ENCODE measurements at regions not wholly inside any gene's neighbourhood (a gene's known extent, or its start where the extent isn't known, plus 50 kb on each side); places are given as distances from the start of the nearest gene placed in this dataset.
"Not testable (repeated sequence)": the region's sequence is repeated elsewhere in the genome, so short reads cannot be mapped to it uniquely, and the experiment has no call there.

DNA sequence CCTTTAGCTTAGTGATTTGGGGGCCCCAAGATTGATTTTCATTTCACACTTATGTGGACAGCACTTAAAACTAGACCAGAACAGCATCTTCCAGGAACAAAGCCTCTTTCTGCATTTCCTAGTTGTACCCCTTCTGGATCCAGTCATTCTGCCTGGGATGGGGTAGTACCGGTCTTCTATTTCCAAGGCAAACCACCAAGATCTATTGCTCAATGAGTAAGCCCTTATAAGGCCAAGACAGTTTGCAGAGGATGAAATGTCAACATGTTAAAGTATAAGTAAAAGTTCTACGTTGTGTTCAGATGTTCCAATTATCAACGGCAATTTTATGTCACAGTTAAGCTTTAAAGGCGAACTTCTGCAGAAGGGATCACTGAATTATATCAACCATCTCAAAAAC, 106.9 kb upstream of the ZNF746 start:
- ATAC-seq (ENCODE audit: low read depth) = no peak
- no peaks in the 10 kb centered on the region for H3K27me3 Mint-ChIP-seq
- H3K9me3 Mint-ChIP-seq = no peaks in the 10 kb centered on the region
- no peak for DNase-seq
- H3K36me3 Mint-ChIP-seq (ENCODE audit: low read depth) = peaks cover 69% of the 10 kb centered on the region
- intact Hi-C loops (cut with micrococcal nuclease) = no loop called here
- TF ChIP-seq, protein P1, sequence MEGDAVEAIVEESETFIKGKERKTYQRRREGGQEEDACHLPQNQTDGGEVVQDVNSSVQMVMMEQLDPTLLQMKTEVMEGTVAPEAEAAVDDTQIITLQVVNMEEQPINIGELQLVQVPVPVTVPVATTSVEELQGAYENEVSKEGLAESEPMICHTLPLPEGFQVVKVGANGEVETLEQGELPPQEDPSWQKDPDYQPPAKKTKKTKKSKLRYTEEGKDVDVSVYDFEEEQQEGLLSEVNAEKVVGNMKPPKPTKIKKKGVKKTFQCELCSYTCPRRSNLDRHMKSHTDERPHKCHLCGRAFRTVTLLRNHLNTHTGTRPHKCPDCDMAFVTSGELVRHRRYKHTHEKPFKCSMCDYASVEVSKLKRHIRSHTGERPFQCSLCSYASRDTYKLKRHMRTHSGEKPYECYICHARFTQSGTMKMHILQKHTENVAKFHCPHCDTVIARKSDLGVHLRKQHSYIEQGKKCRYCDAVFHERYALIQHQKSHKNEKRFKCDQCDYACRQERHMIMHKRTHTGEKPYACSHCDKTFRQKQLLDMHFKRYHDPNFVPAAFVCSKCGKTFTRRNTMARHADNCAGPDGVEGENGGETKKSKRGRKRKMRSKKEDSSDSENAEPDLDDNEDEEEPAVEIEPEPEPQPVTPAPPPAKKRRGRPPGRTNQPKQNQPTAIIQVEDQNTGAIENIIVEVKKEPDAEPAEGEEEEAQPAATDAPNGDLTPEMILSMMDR (IDR thresholded peaks at IDR 0.05) = no peak
- ChIA-PET CTCF (interaction anchor here (1.0 kb wide), 1 partner anchor 20 kb away, joined by 3 read pairs; no protein-coding TSS in a partner anchor), POLR2A (interaction anchor here (0.5 kb wide), 1 partner anchor 168 kb away, joined by 8 read pairs; no protein-coding TSS in a partner anchor)
- H3K4me3 Mint-ChIP-seq = no peak overlapping the region
- H3K27ac Mint-ChIP-seq = no peak overlapping the region
- peaks cover 20% of the 10 kb centered on the region for H3K4me1 Mint-ChIP-seq

DNA sequence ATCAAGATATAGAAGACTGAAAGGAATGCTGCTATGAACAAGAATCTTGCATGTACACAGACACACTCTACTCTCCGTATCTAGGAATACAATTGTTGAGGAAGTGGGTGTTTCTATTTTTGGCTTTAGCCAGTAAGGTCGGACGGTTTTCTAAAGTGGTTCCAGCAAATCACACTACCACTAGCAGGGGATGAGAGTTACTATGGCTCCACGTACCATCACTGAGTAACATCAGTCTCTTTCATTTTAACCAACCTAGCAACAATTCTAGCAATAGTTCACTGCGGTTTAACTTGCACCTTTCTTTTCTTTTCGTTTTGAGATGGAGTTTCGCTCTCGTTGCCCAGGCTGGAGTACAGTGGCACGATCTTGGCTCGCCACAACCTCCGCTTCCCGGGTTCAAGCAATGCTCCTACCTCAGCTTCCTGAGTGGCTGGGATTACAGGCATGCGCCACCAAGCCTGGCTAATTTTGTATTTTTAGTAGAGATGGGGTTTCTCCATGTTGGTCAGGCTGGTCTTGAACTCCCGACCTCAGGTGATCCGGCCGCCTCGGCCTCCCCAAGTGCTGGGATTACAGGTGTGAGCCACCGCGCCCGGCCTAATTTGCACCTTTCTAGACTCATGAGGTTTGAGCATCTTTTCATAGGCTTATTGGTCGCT, 103.2 kb upstream of the ZNF746 start:
- peaks cover 30% of the 10 kb centered on the region for H3K4me1 Mint-ChIP-seq
- POLR2A ChIA-PET, DNase-seq, H3K9me3 Mint-ChIP-seq, CTCF ChIA-PET, H3K27me3 Mint-ChIP-seq: not testable (repeated sequence)
- H3K27ac Mint-ChIP-seq = peak overlapping the region; percentile 79
- peak overlapping the region; percentile 70 for H3K4me3 Mint-ChIP-seq
- intact Hi-C loops (cut with micrococcal nuclease) = loop anchor here (1.0 kb wide), 1 partner anchor 24 kb away; no protein-coding TSS in a partner anchor
- peak; percentile 67 for ATAC-seq (ENCODE audit: low read depth)
- peaks cover 60% of the 10 kb centered on the region for H3K36me3 Mint-ChIP-seq (ENCODE audit: low read depth)

DNA sequence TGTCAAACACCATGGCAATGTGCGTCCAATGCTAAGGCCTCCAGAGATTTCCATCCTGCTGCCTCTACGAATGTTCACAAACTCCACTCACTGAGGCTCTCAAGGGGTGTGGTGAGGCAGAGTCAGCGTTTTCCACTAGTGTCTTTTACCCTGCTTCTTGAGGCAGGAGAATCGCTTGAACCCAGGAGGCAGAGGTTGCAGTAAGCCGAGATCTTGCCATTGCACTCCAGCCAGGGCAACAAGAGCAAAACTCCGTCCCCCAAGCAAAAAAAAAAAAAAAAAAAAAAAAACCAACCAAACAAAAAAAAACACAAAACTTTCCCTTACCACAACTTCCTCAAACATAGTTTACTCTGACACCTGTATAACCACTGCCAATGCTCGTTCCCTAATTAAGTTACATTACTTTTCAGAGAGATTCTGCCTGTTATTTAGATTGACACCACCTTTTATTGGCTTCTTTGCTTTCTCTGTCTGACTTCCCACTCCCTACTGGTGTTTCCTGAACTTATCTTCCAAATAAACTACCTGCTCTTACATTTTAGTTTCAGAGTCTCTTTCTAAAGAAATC, 102.1 kb upstream of the ZNF746 start:
- TF ChIP-seq, protein P1 (IDR thresholded peaks at IDR 0.05) = no peak
- ChIA-PET CTCF (no interaction called here), POLR2A (no interaction called here)
- intact Hi-C loops (cut with micrococcal nuclease) = loop anchor here (1.0 to 5.0 kb wide), 2 partner anchors 25 to 102 kb away; partner anchors contain the start of gene ZNF746
- Mint-ChIP-seq H3K27ac (peak overlapping the region; percentile 79), H3K36me3 (ENCODE audit: low read depth) (peaks cover 60% of the 10 kb centered on the region), H3K4me3 (peak overlapping the region; percentile 70), H3K4me1 (peaks cover 30% of the 10 kb centered on the region), H3K9me3 (no peaks in the 10 kb centered on the region), H3K27me3 (no peaks in the 10 kb centered on the region)
- DNase-seq = no peak
- peak; percentile 73 for ATAC-seq (ENCODE audit: low read depth)

DNA sequence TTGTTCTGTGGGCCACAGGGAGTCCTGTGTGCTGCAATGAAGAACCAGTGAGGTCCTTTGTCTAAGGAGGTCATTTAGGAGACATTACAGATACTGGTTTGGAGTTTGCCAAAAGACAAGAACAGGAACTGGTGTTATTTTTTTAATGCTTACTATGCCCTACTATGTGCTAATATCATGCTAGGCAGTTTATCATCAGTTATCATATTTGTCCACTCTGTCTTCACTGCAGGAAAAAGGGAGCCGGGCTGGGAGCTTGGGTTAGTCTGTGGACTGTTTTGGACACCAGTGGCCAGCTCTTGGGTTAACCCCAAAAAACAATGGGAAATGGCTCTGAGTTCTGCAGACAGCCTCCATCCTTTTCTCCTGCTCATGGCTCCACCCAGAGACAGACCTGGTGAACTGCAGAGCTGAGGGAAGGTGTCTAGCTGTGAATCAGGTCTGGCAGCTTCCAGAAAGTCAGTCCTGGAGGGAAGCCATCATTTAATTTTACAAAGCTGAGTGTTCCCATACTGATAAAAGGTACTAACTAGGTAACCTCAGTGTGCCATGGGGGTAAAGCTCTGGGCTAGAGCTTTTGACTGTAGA, 101.2 kb upstream of the ZNF746 start:
- ATAC-seq (ENCODE audit: low read depth) (no peak), DNase-seq (no peak)
- ChIA-PET CTCF (no interaction called here), POLR2A (no interaction called here)
- Mint-ChIP-seq H3K36me3 (ENCODE audit: low read depth) (peaks cover 57% of the 10 kb centered on the region), H3K27me3 (no peaks in the 10 kb centered on the region), H3K4me1 (peaks cover 30% of the 10 kb centered on the region), H3K4me3 (no peak overlapping the region), H3K27ac (peak overlapping the region; percentile 79), H3K9me3 (no peaks in the 10 kb centered on the region)
- TF ChIP-seq, protein P1 (IDR thresholded peaks at IDR 0.05) = no peak
- intact Hi-C loops (cut with micrococcal nuclease) = loop anchor here (5.0 kb wide), 1 partner anchor 102 kb away; the partner anchor contains the start of gene ZNF746

DNA sequence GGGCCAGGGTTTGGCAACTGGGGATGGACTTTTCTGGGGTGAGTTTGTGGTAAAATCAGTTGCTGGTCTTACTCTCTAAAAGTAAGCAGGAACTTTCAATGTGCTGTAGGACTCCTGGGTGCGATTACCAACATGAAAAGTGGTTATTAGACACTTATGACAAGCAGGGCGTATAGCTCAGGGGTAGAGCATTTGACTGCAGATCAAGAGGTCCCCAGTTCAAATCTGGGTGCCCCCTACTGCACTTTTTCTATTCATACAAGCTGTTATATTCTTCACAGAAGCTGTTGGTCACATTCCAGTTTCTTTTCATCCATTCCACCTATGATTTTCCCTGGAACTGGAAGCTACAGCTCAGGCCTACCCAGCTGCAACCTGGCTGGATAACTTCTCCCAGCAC, 100.2 kb upstream of the ZNF746 start:
- DNase-seq, CTCF ChIA-PET: not testable (repeated sequence)
- H3K27ac Mint-ChIP-seq = peak overlapping the region; percentile 10

DNA sequence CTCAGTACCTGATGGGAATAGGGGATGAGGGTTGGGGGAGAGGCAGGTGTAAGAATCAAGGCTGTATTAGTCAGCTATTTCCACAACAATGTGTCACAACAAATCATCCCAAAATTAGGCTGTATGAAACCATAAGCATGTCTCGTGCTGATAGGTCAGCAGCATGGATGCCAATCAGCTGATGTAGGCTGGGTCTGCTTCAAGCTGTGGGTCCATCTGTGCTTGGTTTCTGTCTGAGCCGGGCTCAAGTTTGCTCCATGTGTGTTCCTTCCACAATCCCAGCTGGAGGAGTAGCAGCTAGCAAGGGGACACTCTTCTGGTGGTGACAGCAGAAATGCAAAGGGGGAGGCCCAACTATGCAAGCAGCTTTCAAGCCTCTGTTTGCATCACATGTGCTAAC, 97.9 kb upstream of the ZNF746 start:
- no peak overlapping the region for H3K27ac Mint-ChIP-seq

More for the DNA sequence above, 100.2 kb upstream of the ZNF746 start:
- POLR2A ChIA-PET; H3K9me3 Mint-ChIP-seq; H3K4me3 Mint-ChIP-seq; H3K27me3 Mint-ChIP-seq; ATAC-seq (ENCODE audit: low read depth): not testable (repeated sequence)
- Mint-ChIP-seq H3K4me1 (peaks cover 30% of the 10 kb centered on the region), H3K36me3 (ENCODE audit: low read depth) (peaks cover 56% of the 10 kb centered on the region)
- intact Hi-C loops (cut with micrococcal nuclease) = loop anchor here (5.0 kb wide), 1 partner anchor 100 kb away; the partner anchor contains the start of gene ZNF746

More for the DNA sequence above, 97.9 kb upstream of the ZNF746 start:
- ATAC-seq (ENCODE audit: low read depth) (no peak), DNase-seq (no peak)
- Mint-ChIP-seq H3K27me3 (no peaks in the 10 kb centered on the region), H3K9me3 (no peaks in the 10 kb centered on the region), H3K4me3 (no peak overlapping the region), H3K36me3 (ENCODE audit: low read depth) (peaks cover 62% of the 10 kb centered on the region), H3K4me1 (peaks cover 20% of the 10 kb centered on the region)
- CTCF ChIA-PET = no interaction called here
- TF ChIP-seq, protein P1 (IDR thresholded peaks at IDR 0.05) = no peak
- POLR2A ChIA-PET = no interaction called here
- intact Hi-C loops (cut with micrococcal nuclease) = loop anchor here (5.0 kb wide), 1 partner anchor 98 kb away; the partner anchor contains the start of gene ZNF746
